Chondrocyte (in vitro differentiated cells): ENCODE measurements at regions not wholly inside any gene's neighbourhood (a gene's known extent, or its start where the extent isn't known, plus 50 kb on each side); places are given as distances from the start of the nearest gene placed in this dataset.

Source experiments
- DNase-seq: peaks from one replicate; pipeline ENCODE4 v3.0.0; 2021; ENCODE audit warnings: mixed read lengths, low spot score
- H3K27ac Mint-ChIP-seq: one replicate; pipeline ENCODE4 v1.8.0; 2021; ENCODE audit warnings: mild to moderate bottlenecking, moderate library complexity, mixed read lengths; ENCODE audit not compliant: unreplicated experiment
- H3K27me3 Mint-ChIP-seq: 2 replicates; pipeline ENCODE4 v1.8.0; 2021; ENCODE audit warnings: low read depth, mixed read lengths
- H3K36me3 Mint-ChIP-seq: 2 replicates; pipeline ENCODE4 v1.8.0; 2021; ENCODE audit warnings: low read depth, mixed read lengths
- H3K4me1 Mint-ChIP-seq: 2 replicates; pipeline ENCODE4 v1.8.0; 2021; ENCODE audit warnings: low read depth, mild to moderate bottlenecking, mixed read lengths
- H3K4me3 Mint-ChIP-seq: one replicate; pipeline ENCODE4 v1.8.0; 2021; ENCODE audit warnings: mild to moderate bottlenecking, moderate library complexity, mixed read lengths; ENCODE audit not compliant: unreplicated experiment
- H3K9me3 Mint-ChIP-seq: 2 replicates; pipeline ENCODE4 v1.8.0; 2021; ENCODE audit warnings: low read depth, mixed read lengths
- CTCF ChIP-seq: fragments of 200-600 bp; sonication (generic); IDR thresholded peaks from 2 replicates; pipeline ENCODE4 v1.5.0; 2021; ENCODE audit warnings: antibody characterized with exemption, mild to moderate bottlenecking, moderate library complexity

- H3K9me3 Mint-ChIP-seq: no peaks in the 10 kb centered on the region
- H3K4me1 Mint-ChIP-seq: peaks cover 6% of the 10 kb centered on the region
Observed at GRCh38 chr6:27767851-27768250, 144.3 kb downstream of the OR2B2 start.

DNA sequence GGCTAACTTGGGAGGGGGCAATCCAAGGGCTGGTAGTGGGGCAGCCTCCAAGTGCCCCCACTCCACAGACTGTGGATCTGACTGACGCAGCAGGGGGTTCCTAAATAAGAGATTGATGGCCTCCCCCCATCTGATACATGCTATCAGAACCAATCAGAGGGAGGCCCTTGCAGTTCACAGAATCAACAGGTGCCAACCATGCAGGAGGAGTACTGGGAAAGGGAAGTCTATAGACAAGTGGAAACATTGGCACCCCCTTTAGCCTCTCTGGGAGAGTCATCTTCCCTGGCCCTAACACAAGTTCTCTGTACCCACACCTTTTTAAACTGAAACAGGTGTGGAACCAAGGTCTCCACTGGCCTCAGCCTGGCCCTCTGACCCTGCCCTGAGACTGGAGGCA lies 145.8 kb downstream of the OR2B2 start:
- H3K4me3 Mint-ChIP-seq: no peak overlapping the region
- H3K4me1 Mint-ChIP-seq: no peaks in the 10 kb centered on the region
- H3K36me3 Mint-ChIP-seq: no peaks in the 10 kb centered on the region
- H3K9me3 Mint-ChIP-seq: no peaks in the 10 kb centered on the region
- no peak for DNase-seq
- no peak for TF ChIP-seq CTCF
- peaks cover 27% of the 10 kb centered on the region for H3K27me3 Mint-ChIP-seq
- H3K27ac Mint-ChIP-seq: no peak overlapping the region

More at GRCh38 chr6:27767851-27768250, 144.3 kb downstream of the OR2B2 start:
- Mint-ChIP-seq H3K27me3 (peaks cover 26% of the 10 kb centered on the region), H3K4me3 (no peak overlapping the region), H3K27ac (no peak overlapping the region), H3K36me3 (no peaks in the 10 kb centered on the region)
- DNase-seq: no peak
- TF ChIP-seq CTCF: no peak

DNA sequence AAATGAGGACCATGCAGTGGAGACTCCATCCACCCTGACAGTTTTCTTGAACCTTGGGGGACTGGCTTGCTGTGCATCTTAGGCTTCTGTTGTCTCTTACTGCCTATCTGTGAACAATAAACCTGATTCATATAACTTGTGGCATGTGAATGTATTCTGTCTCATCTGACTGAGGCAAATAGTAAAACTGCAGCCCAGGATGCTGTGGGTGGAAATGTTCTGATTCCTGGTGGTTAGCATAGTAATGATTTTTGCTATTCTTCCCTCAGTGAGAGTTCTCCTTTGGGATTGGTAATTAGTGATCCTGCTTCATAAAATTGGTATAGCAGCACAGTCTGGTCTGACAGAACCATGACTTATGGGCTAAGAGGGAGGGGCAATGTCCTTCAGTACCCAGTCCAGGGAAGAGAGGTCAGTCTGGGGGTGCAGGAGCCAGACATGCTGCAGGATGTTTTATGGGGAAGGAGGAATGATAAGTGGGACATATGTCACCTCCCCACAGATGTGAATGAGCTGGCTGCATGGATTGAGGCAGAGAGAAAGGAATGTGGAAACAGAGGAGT lies 147.1 kb downstream of the OR2B2 start:
- Mint-ChIP-seq H3K9me3 (no peaks in the 10 kb centered on the region), H3K36me3 (no peaks in the 10 kb centered on the region), H3K4me3 (no peak overlapping the region), H3K27me3 (peaks cover 23% of the 10 kb centered on the region), H3K4me1 (no peaks in the 10 kb centered on the region), H3K27ac (no peak overlapping the region)
- DNase-seq: no peak
- TF ChIP-seq CTCF: no peak

DNA sequence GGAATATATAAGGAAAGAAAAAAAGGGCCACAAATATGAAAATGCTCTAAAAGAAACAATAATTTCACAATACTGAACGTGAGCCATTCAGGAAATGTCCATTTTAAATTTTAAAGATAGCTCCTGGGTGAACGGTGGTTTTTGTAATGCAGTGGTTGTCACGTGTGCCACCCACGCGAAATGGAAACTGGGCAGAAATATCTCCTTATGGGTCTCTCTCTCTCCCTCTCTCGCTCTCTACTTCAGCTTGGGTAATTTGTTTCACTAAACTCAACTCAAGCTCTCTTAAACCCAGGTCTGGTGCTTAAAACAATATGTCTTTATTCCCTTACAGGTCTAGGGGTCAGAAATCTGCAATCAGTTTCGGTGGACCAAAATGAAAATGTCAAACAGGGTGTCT lies 150.8 kb downstream of the OR2B2 start:
- Mint-ChIP-seq H3K27ac (no peak overlapping the region), H3K4me1 (no peaks in the 10 kb centered on the region), H3K4me3 (no peak overlapping the region), H3K27me3 (peaks cover 24% of the 10 kb centered on the region), H3K9me3 (no peaks in the 10 kb centered on the region), H3K36me3 (no peaks in the 10 kb centered on the region)
- no peak for DNase-seq
- TF ChIP-seq CTCF: no peak

- Mint-ChIP-seq H3K9me3 (no peaks in the 10 kb centered on the region), H3K4me1 (no peaks in the 10 kb centered on the region), H3K27me3 (peaks cover 24% of the 10 kb centered on the region), H3K36me3 (no peaks in the 10 kb centered on the region), H3K27ac (no peak overlapping the region), H3K4me3 (no peak overlapping the region)
- no peak for TF ChIP-seq CTCF
- no peak for DNase-seq
Observed at GRCh38 chr6:27760464-27760863, 151.7 kb downstream of the OR2B2 start.
